H1 (cell line): ENCODE measurements at regions not wholly inside any gene's neighbourhood (a gene's known extent, or its start where the extent isn't known, plus 50 kb on each side); places are given as distances from the start of the nearest gene placed in this dataset.

ENCODE experiments used
- CTCF ChIA-PET: fragments of 300-600 bp; sonication (Branson Sonifier 250); formaldehyde crosslinking; loops from one replicate; lab custom pipeline; 2021; ENCODE audit not compliant: partially characterized antibody; lab: Charles Lee
- POLR2A ChIA-PET: fragments of 300-600 bp; sonication (Branson Sonifier 250); formaldehyde crosslinking; loops from one replicate; lab custom pipeline; 2021; ENCODE audit warnings: inconsistent platforms; ENCODE audit not compliant: partially characterized antibody; lab: Charles Lee
- DNase-seq, 2 experiments: peaks; one replicate each; pipeline versions ENCODE4 v3.0.0 to v3.0.0-alpha.2; 2010 to 2022; ENCODE audit warnings: low spot score in 2 of 2, low read depth in 1 of 2, mixed read lengths in 1 of 2
- FAIRE-seq: peaks from 2 replicates; lab custom pipeline; 2011; peaks lifted over from hg19 to GRCh38; lab: Jason Lieb, UNC
- H2AFZ ChIP-seq: 2 replicates; pipeline ENCODE4 v1.8.1; 2012; ENCODE audit warnings: low read length, inconsistent platforms
- H2AK5ac ChIP-seq: 2 replicates; pipeline ENCODE4 v1.6.1; 2013; ENCODE audit warnings: low read depth, low read length
- H2BK120ac ChIP-seq: replicated peaks from 2 replicates; pipeline ENCODE3; 2013; ENCODE audit warnings: low read depth, low read length, inconsistent platforms
- H2BK12ac ChIP-seq: 2 replicates; pipeline ENCODE4 v1.6.1; 2013; ENCODE audit warnings: low read depth, low read length
- H2BK15ac ChIP-seq: 2 replicates; pipeline ENCODE4 v1.6.1; 2013; ENCODE audit warnings: low read length
- H2BK20ac ChIP-seq: 2 replicates; pipeline ENCODE4 v1.6.1; 2013; ENCODE audit warnings: low read length
- H2BK5ac ChIP-seq: 2 replicates; pipeline ENCODE4 v1.6.1; 2013; ENCODE audit warnings: low read depth, low read length
- H3K14ac ChIP-seq: 2 replicates; pipeline ENCODE4 v1.6.1; 2013; ENCODE audit warnings: inconsistent platforms; ENCODE audit not compliant: insufficient read length
- H3K18ac ChIP-seq: 2 replicates; pipeline ENCODE4 v1.6.1; 2013; ENCODE audit warnings: low read length; ENCODE audit errors: extremely low read depth
- H3K23ac ChIP-seq: 2 replicates; pipeline ENCODE4 v1.6.1; 2013; ENCODE audit warnings: inconsistent platforms; ENCODE audit not compliant: insufficient read length
- H3K23me2 ChIP-seq: 2 replicates; pipeline ENCODE4 v1.6.1; 2013; ENCODE audit warnings: low read depth, low read length
- H3K27ac ChIP-seq: 2 replicates; pipeline ENCODE4 v1.6.1; 2011; ENCODE audit warnings: low read depth, low read length, inconsistent platforms
- H3K27me3 ChIP-seq, 4 experiments: replicated peaks in 1 of 4; 1 replicate in 1 of 4; 2 replicates in 3 of 4; pipeline versions ENCODE4 v1.6.1 to v1.8.1; 2011 to 2013; ENCODE audit warnings: low read length in 3 of 4, mild to moderate bottlenecking in 3 of 4, inconsistent platforms in 2 of 4, mixed read lengths in 2 of 4, moderate library complexity in 1 of 4; ENCODE audit not compliant: control insufficient read depth in 3 of 4, insufficient read depth in 3 of 4; ENCODE audit errors: extremely low read depth in 1 of 4
- H3K36me3 ChIP-seq, 4 experiments: 2 replicates each; pipeline versions ENCODE4 v1.6.1 to v1.8.1; 2011 to 2013; ENCODE audit warnings: mild to moderate bottlenecking in 4 of 4, low read length in 3 of 4, moderate library complexity in 2 of 4, control low read depth in 1 of 4, inconsistent platforms in 1 of 4; ENCODE audit not compliant: insufficient read depth in 4 of 4, control insufficient read depth in 2 of 4
- H3K4ac ChIP-seq: replicated peaks from 2 replicates; pipeline ENCODE3; 2013; ENCODE audit warnings: low read length, low read depth, mixed read lengths, inconsistent platforms; ENCODE audit not compliant: insufficient read length
- H3K4me1 ChIP-seq, 4 experiments: replicated peaks in 1 of 4; 1 replicate in 1 of 4; 2 replicates in 3 of 4; pipeline versions ENCODE4 v1.6.1 to v1.8.1; 2011 to 2013; ENCODE audit warnings: low read length in 3 of 4, inconsistent platforms in 2 of 4, mixed read lengths in 1 of 4; ENCODE audit not compliant: insufficient read depth in 4 of 4, control insufficient read depth in 3 of 4
- H3K4me2 ChIP-seq, 2 experiments: 2 replicates each; pipeline versions ENCODE4 v1.6.1 to v1.8.1; 2011 to 2013; ENCODE audit warnings: low read depth in 2 of 2, low read length in 2 of 2, control low read depth in 1 of 2, inconsistent platforms in 1 of 2, mild to moderate bottlenecking in 1 of 2; ENCODE audit not compliant: insufficient read depth in 1 of 2
- H3K4me3 ChIP-seq, 4 experiments: fragments of 200-600, 300-600 bp in 1 of 4; sonication (generic), shearing (Covaris generic), sonication (Bioruptor Twin) in 1 of 4; 2 replicates each; pipeline versions ENCODE4 v1.5.1 to v1.8.1; 2011 to 2016; ENCODE audit warnings: low read length in 4 of 4, low read depth in 3 of 4, control low read depth in 2 of 4, inconsistent platforms in 2 of 4, mild to moderate bottlenecking in 2 of 4, mixed read lengths in 1 of 4, moderate library complexity in 1 of 4; ENCODE audit not compliant: insufficient read depth in 2 of 4; ENCODE audit errors: extremely low read depth in 1 of 4
- H3K56ac ChIP-seq: replicated peaks from 2 replicates; pipeline ENCODE3; 2013; ENCODE audit warnings: low read depth, mild to moderate bottlenecking, mixed read lengths, low read length, inconsistent platforms; ENCODE audit not compliant: insufficient read length
- H3K79me1 ChIP-seq: 2 replicates; pipeline ENCODE4 v1.6.1; 2013; ENCODE audit warnings: low read depth, low read length, control low read depth
- H3K79me2 ChIP-seq, 2 experiments: 2 replicates each; pipeline versions ENCODE4 v1.6.1 to v1.8.1; 2012 to 2013; ENCODE audit warnings: low read length in 2 of 2, mild to moderate bottlenecking in 2 of 2, inconsistent platforms in 1 of 2; ENCODE audit not compliant: insufficient read depth in 2 of 2, control insufficient read depth in 1 of 2
- H3K9ac ChIP-seq, 4 experiments: replicated peaks in 1 of 4; 1 replicate in 1 of 4; 2 replicates in 3 of 4; pipeline versions ENCODE4 v1.6.1 to v1.8.1; 2011 to 2013; ENCODE audit warnings: low read depth in 3 of 4, low read length in 3 of 4, control low read depth in 2 of 4, mild to moderate bottlenecking in 2 of 4, moderate library complexity in 2 of 4, inconsistent platforms in 1 of 4; ENCODE audit errors: extremely low read depth in 1 of 4
- H3K9me3 ChIP-seq, 2 experiments: 2 replicates each; pipeline versions ENCODE4 v1.6.1 to v1.8.1; 2012 to 2013; ENCODE audit warnings: mild to moderate bottlenecking in 2 of 2, moderate library complexity in 2 of 2, control low read depth in 1 of 2, inconsistent platforms in 1 of 2, low read depth in 1 of 2, low read length in 1 of 2, mixed read lengths in 1 of 2; ENCODE audit not compliant: insufficient read depth in 2 of 2
- H4K20me1 ChIP-seq, 2 experiments: replicated peaks in 1 of 2; 2 replicates each; pipeline versions ENCODE3 to v1.8.1; 2011 to 2013; ENCODE audit warnings: inconsistent platforms in 2 of 2, low read length in 2 of 2, mild to moderate bottlenecking in 1 of 2; ENCODE audit not compliant: insufficient read depth in 2 of 2, control insufficient read depth in 1 of 2
- H4K5ac ChIP-seq: 2 replicates; pipeline ENCODE4 v1.6.1; 2013; ENCODE audit warnings: low read length, low read depth, mixed read lengths, inconsistent platforms; ENCODE audit not compliant: insufficient read length
- H4K8ac ChIP-seq: 2 replicates; pipeline ENCODE4 v1.8.0; 2013; ENCODE audit warnings: mild to moderate bottlenecking, moderate library complexity, low read length, inconsistent platforms; ENCODE audit not compliant: insufficient read depth; ENCODE audit errors: extremely low read depth
- H4K91ac ChIP-seq: replicated peaks from 2 replicates; pipeline ENCODE3; 2013; ENCODE audit warnings: low read length, mixed read lengths, inconsistent platforms; ENCODE audit not compliant: insufficient read length
- ATF3 ChIP-seq: IDR thresholded peaks from 2 replicates; pipeline ENCODE4 v1.6.1; 2011; ENCODE audit warnings: low read depth, mild to moderate bottlenecking, low read length; ENCODE audit not compliant: insufficient read depth
- CBX8 ChIP-seq: fragments of 300-800, 300-1000 bp; sonication (generic); IDR thresholded peaks from 2 replicates; pipeline ENCODE4 v1.7.1; 2016; ENCODE audit warnings: low read depth, low read length, borderline replicate concordance
- CHD2 ChIP-seq: IDR thresholded peaks from 2 replicates; pipeline ENCODE4 v1.6.1; 2012; ENCODE audit warnings: low read length, improper control_type of control experiment
- EGR1 ChIP-seq: IDR thresholded peaks from 2 replicates; pipeline ENCODE4 v1.6.1; 2011; ENCODE audit warnings: low read depth, low read length, borderline replicate concordance
- FOSL1 ChIP-seq: IDR thresholded peaks from 2 replicates; pipeline ENCODE4 v1.6.1; 2011; ENCODE audit warnings: mild to moderate bottlenecking, low read depth, low read length, moderate library complexity; ENCODE audit not compliant: insufficient read depth
- GABPA ChIP-seq: IDR thresholded peaks from 2 replicates; pipeline ENCODE4 v1.6.1; 2011; ENCODE audit warnings: mild to moderate bottlenecking, low read length, moderate library complexity, borderline replicate concordance; ENCODE audit not compliant: insufficient read depth
- MAFK ChIP-seq: IDR thresholded peaks from 2 replicates; pipeline ENCODE4 v1.6.1; 2012; ENCODE audit warnings: low read depth, mild to moderate bottlenecking, improper control_type of control experiment, low read length
- NANOG ChIP-seq: IDR thresholded peaks from 2 replicates; pipeline ENCODE4 v1.6.1; 2011; ENCODE audit warnings: low read length, low read depth, mild to moderate bottlenecking, inconsistent platforms; ENCODE audit not compliant: insufficient read depth, poor library complexity, severe bottlenecking
- POLR2A ChIP-seq, 2 experiments: IDR thresholded peaks; 1 replicate in 1 of 2; 2 replicates in 1 of 2; pipeline ENCODE4 v1.6.1; 2011; ENCODE audit warnings: low read depth in 2 of 2, low read length in 2 of 2, mild to moderate bottlenecking in 2 of 2; ENCODE audit errors: control extremely low read depth in 1 of 2
- POU5F1 ChIP-seq: IDR thresholded peaks from 2 replicates; pipeline ENCODE4 v1.6.1; 2011; ENCODE audit warnings: low read depth, mild to moderate bottlenecking, low read length, moderate library complexity
- RFX5 ChIP-seq: IDR thresholded peaks from 2 replicates; pipeline ENCODE4 v1.6.1; 2011; ENCODE audit warnings: low read depth, low read length, improper control_type of control experiment, borderline replicate concordance
- WGBS, 2 experiments: shearing (Covaris generic) in 1 of 2; methylation state at CpG; one replicate each; pipeline versions ENCODE4 v1.1.6 to v1.1.7; 2013 to 2015; ENCODE audit warnings: low lambda C conversion rate in 2 of 2, mixed read lengths in 2 of 2, inconsistent platforms in 1 of 2, low coverage in 1 of 2, missing lambda C conversion rate in 1 of 2; ENCODE audit not compliant: insufficient replicate concordance in 2 of 2, insufficient coverage in 1 of 2, insufficient read length in 1 of 2; ENCODE audit errors: extremely low coverage in 1 of 2, missing lambda C conversion rate in 1 of 2; 5-methylcytosine and 5-hydroxymethylcytosine counted together
- TF ChIP-seq, protein P1 (sequence below): IDR thresholded peaks from 2 replicates; pipeline ENCODE4 v1.6.1; 2012; ENCODE audit warnings: low read length, inconsistent platforms

DNA sequence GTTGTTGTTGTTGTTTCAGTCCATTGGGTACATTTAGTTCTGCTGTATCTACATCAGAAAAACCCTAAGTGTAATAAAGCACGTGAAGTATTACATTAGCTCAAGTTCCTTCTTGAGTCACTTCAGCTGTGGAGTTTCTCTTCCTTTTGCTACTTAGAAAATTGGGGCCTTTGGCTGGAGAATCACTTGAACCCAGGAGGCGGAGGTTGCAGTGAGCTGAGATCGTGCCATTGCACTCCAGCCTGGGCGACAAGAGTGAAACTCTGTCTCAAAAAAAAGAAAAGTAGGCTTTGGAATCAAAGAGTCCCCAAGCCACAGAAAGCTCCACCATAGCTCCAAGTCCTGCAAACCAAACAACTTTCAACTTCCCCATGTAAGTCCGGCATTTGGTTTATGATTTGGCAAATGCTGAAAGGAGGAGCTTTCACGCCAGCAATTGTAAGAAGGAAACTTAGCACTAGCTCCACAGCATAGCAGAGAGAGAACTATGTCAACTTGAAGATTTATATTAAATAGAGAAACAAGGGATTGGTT lies 56.5 kb upstream of the RNF144B start:
- no peak overlapping the region for H3K14ac ChIP-seq
- no peak overlapping the region for H2BK5ac ChIP-seq
- H2BK12ac ChIP-seq = no peak overlapping the region
- no peaks in the 10 kb centered on the region for H3K79me2 ChIP-seq
- no peak overlapping the region for H3K4me2 ChIP-seq
- no peak overlapping the region for H3K9ac ChIP-seq
- no peak overlapping the region for H2BK15ac ChIP-seq
- H3K4me1 ChIP-seq = peaks cover 0 to 3% (median 0%) of the 10 kb centered on the region in 4 experiments; a peak in 1 of 7 replicates
- no peak overlapping the region for H3K56ac ChIP-seq
- no peak for DNase-seq
- WGBS, 2 experiments = 90% methylated on average over 6 of the region's 6 CpGs; no CpG with 5 or more reads in 1 of the 2 experiments
- H3K27me3 ChIP-seq = no peaks in the 10 kb centered on the region
- H3K9me3 ChIP-seq = no peaks in the 10 kb centered on the region
- H3K18ac ChIP-seq = no peak overlapping the region
- ChIA-PET POLR2A (interaction anchor here (1.4 kb wide), 1 partner anchor 10 kb away, joined by 4 read pairs; no protein-coding TSS in a partner anchor), CTCF (interaction anchor here (0.8 to 15.6 kb wide), 5 partner anchors 10 to 209 kb away, joined by 3 to 268 read pairs (median 4); no protein-coding TSS in a partner anchor)
- H3K4me3 ChIP-seq = no peak overlapping the region
- H3K4ac ChIP-seq = no peak overlapping the region
- H4K8ac ChIP-seq = no peak overlapping the region
- H3K79me1 ChIP-seq = no peaks in the 10 kb centered on the region
- H2BK120ac ChIP-seq = no peak overlapping the region
- no peak for FAIRE-seq
- no peak overlapping the region for H3K27ac ChIP-seq
- no peaks in the 10 kb centered on the region for H3K23me2 ChIP-seq
- no peak overlapping the region for H4K91ac ChIP-seq
- no peaks in the 10 kb centered on the region for H4K20me1 ChIP-seq
- H2AK5ac ChIP-seq = no peak overlapping the region
- no peak overlapping the region for H3K23ac ChIP-seq
- H4K5ac ChIP-seq = no peak overlapping the region
- H3K36me3 ChIP-seq = no peaks in the 10 kb centered on the region
- no peak overlapping the region for H2BK20ac ChIP-seq
- H2AFZ ChIP-seq = peak overlapping the region; percentile 22; the same call in 1 of the 2 replicates
- no peak for TF ChIP-seq RFX5
- TF ChIP-seq POLR2A (IDR thresholded peaks at IDR 0.05; ENCODE audit: control extremely low read depth in 1 of 2, low read depth in 2 of 2, low read length in 2 of 2) = no peak
- no peak for TF ChIP-seq NANOG
- no peak for TF ChIP-seq ATF3
- TF ChIP-seq FOSL1 = no peak
- no peak for TF ChIP-seq CHD2
- TF ChIP-seq EGR1 = no peak
- TF ChIP-seq CBX8 = no peak
- TF ChIP-seq POU5F1 = no peak
- TF ChIP-seq, protein P1, sequence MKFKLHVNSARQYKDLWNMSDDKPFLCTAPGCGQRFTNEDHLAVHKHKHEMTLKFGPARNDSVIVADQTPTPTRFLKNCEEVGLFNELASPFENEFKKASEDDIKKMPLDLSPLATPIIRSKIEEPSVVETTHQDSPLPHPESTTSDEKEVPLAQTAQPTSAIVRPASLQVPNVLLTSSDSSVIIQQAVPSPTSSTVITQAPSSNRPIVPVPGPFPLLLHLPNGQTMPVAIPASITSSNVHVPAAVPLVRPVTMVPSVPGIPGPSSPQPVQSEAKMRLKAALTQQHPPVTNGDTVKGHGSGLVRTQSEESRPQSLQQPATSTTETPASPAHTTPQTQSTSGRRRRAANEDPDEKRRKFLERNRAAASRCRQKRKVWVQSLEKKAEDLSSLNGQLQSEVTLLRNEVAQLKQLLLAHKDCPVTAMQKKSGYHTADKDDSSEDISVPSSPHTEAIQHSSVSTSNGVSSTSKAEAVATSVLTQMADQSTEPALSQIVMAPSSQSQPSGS = no peak
- TF ChIP-seq GABPA = no peak
- no peak for TF ChIP-seq MAFK
